HG03045 (cell line): ENCODE measurements at regions not wholly inside any gene's neighbourhood (a gene's known extent, or its start where the extent isn't known, plus 50 kb on each side); places are given as distances from the start of the nearest gene placed in this dataset.

Experiments
- ATAC-seq: cut with Tn5 transposase; IDR thresholded peaks from one replicate; pipeline ENCODE4 v1.9.1; 2021; ENCODE audit warnings: mild to moderate bottlenecking, moderate library complexity; ENCODE audit not compliant: unreplicated experiment

- no peak for ATAC-seq
Measured at GRCh38 chr7:47221826-47222225, 360.1 kb downstream of the TNS3 start.

- no peak for ATAC-seq
Measured at GRCh38 chr7:47218378-47219176, 363.3 kb downstream of the TNS3 start.

GRCh38 chr7:47217570-47218360, 364.1 kb downstream of the TNS3 start:
- no peak for ATAC-seq

GRCh38 chr7:47217086-47217485, 364.8 kb downstream of the TNS3 start:
- no peak for ATAC-seq

- no peak for ATAC-seq
Measured at GRCh38 chr7:47216439-47216838, 365.5 kb downstream of the TNS3 start.

- ATAC-seq: no peak
Measured at GRCh38 chr7:47215640-47216039, 366.3 kb downstream of the TNS3 start.

GRCh38 chr7:47215049-47215448, 366.9 kb downstream of the TNS3 start:
- ATAC-seq: no peak

GRCh38 chr7:47213276-47213675, 368.6 kb downstream of the TNS3 start:
- ATAC-seq: no peak

- ATAC-seq: no peak
Measured at GRCh38 chr7:47211519-47211973, 370.4 kb downstream of the TNS3 start.

GRCh38 chr7:47210281-47210854, 371.5 kb downstream of the TNS3 start:
- ATAC-seq: no peak

GRCh38 chr7:47207956-47208355, 374.0 kb downstream of the TNS3 start:
- ATAC-seq: no peak

- ATAC-seq: no peak
Measured at GRCh38 chr7:47204709-47205108, 377.2 kb downstream of the TNS3 start.

GRCh38 chr7:47202146-47202783, 379.6 kb downstream of the TNS3 start:
- no peak for ATAC-seq

- no peak for ATAC-seq
Measured at GRCh38 chr7:47198159-47198558, 383.8 kb downstream of the TNS3 start.

- no peak for ATAC-seq
Measured at GRCh38 chr7:47197486-47197885, 384.4 kb downstream of the TNS3 start.

GRCh38 chr7:47196737-47197136, 385.2 kb downstream of the TNS3 start:
- no peak for ATAC-seq

GRCh38 chr7:47196106-47196645, 385.7 kb downstream of the TNS3 start:
- ATAC-seq: no peak

GRCh38 chr7:47195641-47196040, 386.3 kb downstream of the TNS3 start:
- ATAC-seq: no peak

GRCh38 chr7:47194516-47195057, 387.3 kb downstream of the TNS3 start:
- no peak for ATAC-seq

GRCh38 chr7:47192978-47193377, 388.9 kb downstream of the TNS3 start:
- ATAC-seq: no peak

- ATAC-seq: no peak
Measured at GRCh38 chr7:47191876-47192291, 390.0 kb downstream of the TNS3 start.
